ENCODE measurements at regions not wholly inside any gene's neighbourhood (a gene's known extent, or its start where the extent isn't known, plus 50 kb on each side); places are given as distances from the start of the nearest gene placed in this dataset.
A peak's percentile ranks its signal among the peaks of the same experiment; 100 is the strongest.

- no peak for DNase-seq
Measured at GRCh38 chr15:100784493-100785180, 95.0 kb upstream of the ALDH1A3 start.

- no peak for DNase-seq
Measured at GRCh38 chr15:100785181-100786138, 94.2 kb upstream of the ALDH1A3 start.

GRCh38 chr15:100786139-100786531 is 93.5 kb upstream of the ALDH1A3 start:
- DNase-seq = no peak

DNA sequence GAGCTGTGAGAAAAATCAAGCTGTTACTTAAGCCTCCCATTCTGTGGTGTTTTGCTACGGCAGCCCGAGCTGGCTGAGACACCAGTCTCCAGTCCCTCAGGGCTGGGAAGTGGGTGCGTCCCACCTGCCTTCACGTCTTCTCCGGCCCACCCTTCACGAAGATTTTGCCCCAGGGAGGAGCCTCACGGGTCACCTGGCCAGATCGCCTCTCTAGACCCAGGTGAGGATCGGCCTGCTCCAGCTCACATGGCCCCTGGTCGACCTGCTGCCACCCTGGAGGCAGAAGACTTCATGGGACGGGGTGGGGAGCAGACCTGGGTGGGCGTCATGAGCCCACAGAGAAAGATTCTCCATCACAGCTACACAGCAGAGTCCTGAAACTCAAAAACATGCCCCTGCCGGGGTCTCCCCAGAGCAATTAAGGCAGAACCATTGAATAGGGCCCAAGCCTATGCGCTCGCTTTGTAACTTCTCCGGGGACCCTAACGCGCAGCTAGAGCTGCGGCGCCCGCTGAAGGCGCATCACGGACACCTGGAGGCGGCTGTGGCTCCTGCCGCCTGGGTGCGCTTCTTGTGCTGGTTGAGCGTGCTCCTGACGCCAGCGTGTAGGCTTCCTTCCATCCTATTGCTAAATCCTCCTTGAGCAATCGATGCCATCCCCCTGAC is 92.6 kb upstream of the ALDH1A3 start:
- DNase-seq = no peak

DNA sequence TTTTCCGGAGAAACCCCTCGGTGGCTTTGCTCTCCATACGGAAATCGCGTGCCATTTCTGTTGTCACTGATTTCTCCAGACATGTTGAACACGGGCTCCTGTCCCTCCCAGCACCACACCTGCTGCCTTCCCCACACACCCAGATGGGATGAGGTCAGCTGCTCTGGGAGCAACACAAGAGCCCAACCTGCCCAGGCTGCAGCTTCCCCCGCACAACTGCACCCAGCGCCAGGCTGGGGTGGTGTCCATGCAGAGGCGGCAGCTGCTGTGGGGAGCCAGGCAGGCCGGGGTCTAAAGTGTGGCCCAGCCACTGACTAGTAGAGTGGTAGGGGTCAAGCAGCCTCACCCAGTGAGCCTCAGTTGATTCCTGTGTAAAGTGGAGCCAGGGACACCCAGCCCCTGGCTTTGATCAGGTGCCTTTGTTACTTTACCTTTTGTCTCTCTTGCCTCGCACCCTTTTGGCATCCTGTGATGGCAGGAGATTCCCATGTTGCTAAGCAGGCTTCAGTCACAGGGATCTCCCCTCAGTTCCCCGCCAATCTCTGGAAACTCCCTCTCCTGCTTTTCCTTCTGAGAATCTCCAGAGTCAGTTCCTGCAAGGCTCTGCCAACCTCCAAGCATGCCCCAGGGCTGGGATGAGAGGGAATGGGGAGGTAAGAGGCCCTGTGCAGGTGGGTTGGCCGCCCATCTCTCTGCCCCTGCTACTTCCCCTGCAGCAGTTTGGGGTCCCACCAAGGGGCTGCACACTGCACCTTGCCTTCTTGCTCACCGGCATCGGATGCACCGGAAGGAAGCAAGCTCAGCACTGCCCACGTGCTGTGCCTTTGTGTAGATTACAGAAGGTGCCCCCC is 91.8 kb upstream of the ALDH1A3 start:
- no peak for DNase-seq

DNA sequence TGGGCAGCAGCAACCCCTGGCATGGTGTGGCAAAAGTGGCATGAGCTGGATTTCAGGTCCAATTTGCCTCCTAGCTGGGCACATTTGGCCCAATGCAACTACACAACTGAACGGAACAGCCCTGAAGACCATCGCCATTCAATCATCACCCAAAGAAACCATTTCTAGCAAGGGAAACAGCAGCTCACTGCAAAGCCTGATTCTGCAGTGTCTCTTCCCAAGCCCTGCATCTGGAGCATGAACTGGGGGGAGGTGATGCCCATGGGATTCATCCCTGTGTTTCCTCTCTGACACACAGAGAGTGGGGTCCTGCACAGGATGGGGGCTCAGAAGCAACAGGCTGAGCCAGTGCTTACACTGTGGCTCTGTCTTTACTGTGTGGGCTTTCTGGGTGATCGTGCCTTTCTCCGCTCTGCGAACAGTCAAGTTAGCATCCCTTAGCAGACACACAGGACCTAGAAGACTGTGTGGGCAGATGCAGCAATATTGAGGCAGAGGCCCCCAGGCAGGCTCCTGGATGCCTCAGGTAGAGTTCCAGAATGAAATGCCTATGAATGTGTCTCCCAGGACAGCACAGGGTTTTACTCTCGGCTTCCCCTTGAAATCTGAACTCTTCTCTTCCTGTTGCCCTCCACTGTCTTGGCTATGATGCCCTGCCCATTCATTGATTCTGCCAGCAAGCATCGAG is 91.1 kb upstream of the ALDH1A3 start:
- DNase-seq = no peak

GRCh38 chr15:100790786-100791265 is 88.8 kb upstream of the ALDH1A3 start:
- DNase-seq = no peak

DNA sequence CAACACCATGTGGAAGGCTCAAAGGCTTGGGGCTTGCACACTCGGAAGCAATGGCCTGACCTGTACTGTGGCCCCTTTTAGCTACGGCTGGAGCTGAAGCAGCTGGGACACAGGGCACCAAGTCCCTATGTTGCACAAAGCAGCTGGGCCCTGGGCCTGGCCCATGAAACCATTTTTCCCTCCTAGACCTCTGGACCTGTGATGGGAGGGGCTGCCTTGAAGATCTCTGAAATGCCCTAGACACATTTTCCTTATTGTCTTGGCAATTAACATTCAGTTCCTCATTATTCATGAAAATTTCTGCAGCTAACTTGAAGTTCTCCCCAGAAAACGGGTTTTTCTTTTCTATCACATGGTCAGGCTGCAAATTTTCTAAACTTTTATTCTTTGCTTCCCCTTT is 85.6 kb upstream of the ALDH1A3 start:
- no peak for DNase-seq

- DNase-seq = no peak
Measured at GRCh38 chr15:100801256-100801900, 78.3 kb upstream of the ALDH1A3 start.

DNA sequence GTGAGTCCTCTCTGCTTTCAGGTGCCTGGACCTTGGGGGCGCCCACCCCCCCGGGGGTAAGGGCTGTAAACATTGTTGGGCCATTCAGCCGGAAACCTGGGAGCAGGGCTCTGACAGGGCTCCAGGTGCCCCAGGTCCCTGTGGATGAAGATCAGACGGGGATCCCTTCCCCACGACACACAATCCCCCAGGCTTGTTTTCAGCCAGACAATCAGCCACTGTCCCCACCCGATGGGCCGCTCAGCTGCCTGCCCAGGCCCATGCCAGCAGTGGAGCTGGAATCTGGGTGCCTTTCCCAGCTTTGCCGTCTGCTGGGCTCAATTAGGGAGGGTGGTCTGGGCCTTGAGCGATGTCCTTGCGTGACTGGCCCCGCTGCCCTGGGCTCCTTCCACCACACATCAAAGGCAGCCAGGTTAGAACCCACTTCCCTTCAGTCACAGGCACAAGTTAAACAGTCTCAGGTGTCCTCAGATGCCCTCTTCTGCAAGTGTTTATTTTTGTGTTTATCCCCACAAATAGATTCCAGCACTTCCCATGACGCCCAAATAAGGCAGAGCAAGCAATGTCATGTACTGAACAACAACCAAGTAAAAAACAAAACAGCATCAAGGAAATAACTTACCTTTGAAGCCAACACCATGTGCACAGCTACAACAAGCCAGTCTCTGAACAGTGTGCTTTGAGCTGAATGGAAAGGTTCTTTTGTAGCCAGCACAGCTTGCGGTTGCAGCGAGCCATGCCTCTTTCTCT is 77.0 kb upstream of the ALDH1A3 start:
- no peak for DNase-seq

DNA sequence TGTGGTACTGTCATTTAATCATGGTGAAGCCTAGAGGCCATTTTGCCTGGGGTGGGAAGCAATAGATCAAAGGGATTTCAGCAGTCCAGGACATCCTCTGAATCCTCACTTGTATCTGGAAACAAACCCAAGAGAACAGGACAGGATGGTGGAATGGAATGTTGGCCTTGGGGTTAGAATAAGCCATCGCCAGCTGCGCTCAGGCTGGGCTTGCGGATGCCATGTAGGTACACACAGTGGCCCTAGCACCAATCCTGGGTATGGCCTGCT is 76.5 kb upstream of the ALDH1A3 start:
- no peak for DNase-seq

GRCh38 chr15:100806157-100806556 is 73.5 kb upstream of the ALDH1A3 start:
- no peak for DNase-seq

GRCh38 chr15:100807028-100807427 is 72.6 kb upstream of the ALDH1A3 start:
- DNase-seq = no peak

DNA sequence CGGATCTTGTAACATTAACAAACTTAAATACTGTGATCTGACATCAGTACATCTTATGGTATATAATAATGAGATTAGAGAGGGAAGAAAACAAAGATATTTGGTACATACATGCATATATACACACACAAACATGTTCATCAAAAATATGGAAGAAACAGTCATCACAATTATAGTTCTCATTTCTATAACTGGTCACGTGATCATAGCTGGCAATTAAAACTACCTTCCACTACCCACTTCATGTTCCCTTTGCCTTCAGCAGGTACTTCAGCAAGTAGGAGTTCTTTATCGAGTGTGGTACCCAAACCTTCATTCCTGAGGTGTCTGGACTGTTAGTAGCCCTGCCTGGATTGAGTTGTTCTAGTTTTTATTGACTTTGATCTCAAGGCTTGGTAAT is 70.9 kb upstream of the ALDH1A3 start:
- DNase-seq = no peak

- no peak for DNase-seq
Measured at GRCh38 chr15:100809151-100809550, 70.5 kb upstream of the ALDH1A3 start.

DNA sequence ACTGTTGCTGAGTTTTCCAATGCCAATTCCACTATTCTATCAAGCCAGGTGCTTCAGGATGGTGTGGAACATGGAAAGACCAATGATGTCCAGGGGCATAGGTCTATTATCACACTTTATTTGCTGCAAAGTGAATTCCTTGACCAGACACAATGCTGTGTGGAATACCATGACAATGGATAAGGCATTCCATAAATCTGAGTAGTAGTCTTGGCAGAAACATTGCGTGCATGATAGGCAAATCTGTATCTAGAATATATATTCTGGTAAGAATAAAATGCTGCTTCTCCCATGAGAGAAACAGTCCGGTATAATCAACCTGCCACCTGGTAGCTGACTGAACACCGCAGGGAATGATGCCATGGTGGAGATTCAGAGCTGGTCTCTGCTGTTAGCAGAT is 70.0 kb upstream of the ALDH1A3 start:
- DNase-seq = no peak

GRCh38 chr15:100810229-100810628 is 69.4 kb upstream of the ALDH1A3 start:
- DNase-seq = no peak

GRCh38 chr15:100810831-100811230 is 68.8 kb upstream of the ALDH1A3 start:
- no peak for DNase-seq

- DNase-seq = no peak
Measured at GRCh38 chr15:100812802-100813201, 66.8 kb upstream of the ALDH1A3 start.

DNA sequence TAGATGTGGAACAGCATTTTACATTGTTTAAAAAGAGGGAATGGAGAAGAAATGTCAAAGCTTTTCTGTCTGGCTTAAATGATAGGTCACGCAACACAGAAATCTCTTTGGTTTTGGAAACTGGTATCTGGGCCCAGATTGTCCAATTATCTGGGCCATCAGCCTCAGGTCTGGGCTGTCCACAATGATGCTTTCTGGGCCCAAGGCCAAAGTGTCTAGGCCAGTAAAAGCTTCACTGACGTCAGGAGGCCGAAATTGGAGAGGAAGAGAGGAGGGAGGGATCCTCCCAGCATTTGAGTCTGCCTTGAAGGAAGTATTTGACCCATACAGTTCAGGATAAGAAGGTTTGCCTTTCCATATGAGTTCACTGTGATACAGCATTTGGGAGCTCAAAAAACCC is 60.7 kb upstream of the ALDH1A3 start:
- peak; percentile 66 for DNase-seq

DNA sequence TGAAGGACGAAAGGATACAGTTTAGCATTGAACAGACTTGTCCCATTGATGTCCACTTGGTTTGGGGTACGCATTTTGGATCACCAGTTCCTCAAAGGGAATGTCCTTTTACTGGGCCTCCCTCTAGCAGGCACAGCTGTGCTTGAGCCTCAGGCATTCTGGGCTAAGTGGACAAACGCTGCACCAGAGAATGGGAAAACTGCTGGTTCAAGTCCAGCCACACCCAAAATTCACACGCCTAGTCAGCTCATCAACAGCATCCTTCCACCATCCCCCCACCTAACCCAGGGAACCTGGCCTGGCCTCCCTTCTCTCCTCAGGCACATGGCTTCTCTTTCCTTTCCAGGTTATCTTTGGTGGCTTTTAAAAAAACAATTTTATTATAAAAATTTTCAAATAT is 59.1 kb upstream of the ALDH1A3 start:
- DNase-seq = no peak
